ENCODE measurements at regions not wholly inside any gene's neighbourhood (a gene's known extent, or its start where the extent isn't known, plus 50 kb on each side); places are given as distances from the start of the nearest gene placed in this dataset.

DNA sequence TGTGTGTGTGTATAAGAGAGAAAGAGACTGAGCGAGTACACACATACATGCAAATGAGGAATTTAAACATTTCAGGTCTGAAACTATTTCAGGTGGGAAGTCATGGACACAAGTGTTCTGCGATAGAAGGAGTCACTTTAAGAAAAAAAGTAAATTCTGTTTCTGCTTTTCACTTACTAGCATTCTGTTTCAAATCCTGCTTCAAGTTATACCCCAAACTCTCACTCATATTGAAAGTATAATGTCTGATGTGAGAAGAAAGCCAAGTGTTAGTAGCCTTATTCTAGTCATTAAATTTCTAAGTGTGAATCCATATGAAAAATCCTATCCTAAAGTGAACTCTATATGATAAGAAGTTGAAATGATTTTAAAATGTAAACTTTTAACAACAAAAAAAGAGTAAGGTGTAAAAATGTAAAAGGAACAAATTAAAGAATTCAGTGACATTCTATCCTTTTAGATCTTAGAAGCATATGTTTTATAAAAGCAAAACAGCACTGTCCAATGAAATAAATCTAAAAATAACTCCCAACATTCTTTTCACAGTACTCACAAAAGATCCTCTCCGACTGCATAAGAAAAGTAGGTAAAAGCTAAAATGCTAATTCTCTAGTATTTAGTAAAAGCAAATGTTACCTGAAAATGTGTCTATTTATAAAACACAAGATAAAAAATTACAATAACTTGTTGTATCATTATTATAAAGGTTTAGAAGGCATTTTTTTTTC lies 570.6 kb downstream of the ZEB2 start:
- no peak overlapping the region for H3K9ac ChIP-seq (ENCODE audit: low read depth in 2 of 2, low read length in 2 of 2)
- no peaks in the 10 kb centered on the region for H3K4me1 ChIP-seq
- H3K27ac ChIP-seq = no peak overlapping the region
- H3K9me3 ChIP-seq = no peaks in the 10 kb centered on the region
- no peaks in the 10 kb centered on the region for H3K27me3 ChIP-seq
- H3K36me3 ChIP-seq = no peaks in the 10 kb centered on the region
- intact Hi-C loops (cut with DNase I) = no loop called here
- no peak overlapping the region for H3K4me3 ChIP-seq
- TF ChIP-seq, protein P1, sequence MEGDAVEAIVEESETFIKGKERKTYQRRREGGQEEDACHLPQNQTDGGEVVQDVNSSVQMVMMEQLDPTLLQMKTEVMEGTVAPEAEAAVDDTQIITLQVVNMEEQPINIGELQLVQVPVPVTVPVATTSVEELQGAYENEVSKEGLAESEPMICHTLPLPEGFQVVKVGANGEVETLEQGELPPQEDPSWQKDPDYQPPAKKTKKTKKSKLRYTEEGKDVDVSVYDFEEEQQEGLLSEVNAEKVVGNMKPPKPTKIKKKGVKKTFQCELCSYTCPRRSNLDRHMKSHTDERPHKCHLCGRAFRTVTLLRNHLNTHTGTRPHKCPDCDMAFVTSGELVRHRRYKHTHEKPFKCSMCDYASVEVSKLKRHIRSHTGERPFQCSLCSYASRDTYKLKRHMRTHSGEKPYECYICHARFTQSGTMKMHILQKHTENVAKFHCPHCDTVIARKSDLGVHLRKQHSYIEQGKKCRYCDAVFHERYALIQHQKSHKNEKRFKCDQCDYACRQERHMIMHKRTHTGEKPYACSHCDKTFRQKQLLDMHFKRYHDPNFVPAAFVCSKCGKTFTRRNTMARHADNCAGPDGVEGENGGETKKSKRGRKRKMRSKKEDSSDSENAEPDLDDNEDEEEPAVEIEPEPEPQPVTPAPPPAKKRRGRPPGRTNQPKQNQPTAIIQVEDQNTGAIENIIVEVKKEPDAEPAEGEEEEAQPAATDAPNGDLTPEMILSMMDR (IDR thresholded peaks at IDR 0.05) = no peak
- DNase-seq = no peak

- Histone ChIP-seq H3K27ac (no peak overlapping the region), H3K4me3 (no peak overlapping the region), H3K36me3 (no peaks in the 10 kb centered on the region), H3K9ac (ENCODE audit: low read depth in 2 of 2, low read length in 2 of 2) (no peak overlapping the region), H3K9me3 (no peaks in the 10 kb centered on the region), H3K4me1 (no peaks in the 10 kb centered on the region), H3K27me3 (no peaks in the 10 kb centered on the region)
- intact Hi-C loops (cut with DNase I) = no loop called here
- DNase-seq = no peak
- TF ChIP-seq, protein P1 (IDR thresholded peaks at IDR 0.05) = no peak
Measured at GRCh38 chr2:143948710-143949109, 571.2 kb downstream of the ZEB2 start.

GRCh38 chr2:143946436-143947391 lies 573.2 kb downstream of the ZEB2 start:
- no peaks in the 10 kb centered on the region for H3K27me3 ChIP-seq
- H3K9me3 ChIP-seq = no peaks in the 10 kb centered on the region
- TF ChIP-seq, protein P1 (IDR thresholded peaks at IDR 0.05) = no peak
- no peak overlapping the region for H3K9ac ChIP-seq (ENCODE audit: low read depth in 2 of 2, low read length in 2 of 2)
- H3K4me1 ChIP-seq = no peaks in the 10 kb centered on the region
- intact Hi-C loops (cut with DNase I) = no loop called here
- no peak overlapping the region for H3K27ac ChIP-seq
- no peak for DNase-seq
- H3K4me3 ChIP-seq = no peak overlapping the region
- H3K36me3 ChIP-seq = no peaks in the 10 kb centered on the region

DNA sequence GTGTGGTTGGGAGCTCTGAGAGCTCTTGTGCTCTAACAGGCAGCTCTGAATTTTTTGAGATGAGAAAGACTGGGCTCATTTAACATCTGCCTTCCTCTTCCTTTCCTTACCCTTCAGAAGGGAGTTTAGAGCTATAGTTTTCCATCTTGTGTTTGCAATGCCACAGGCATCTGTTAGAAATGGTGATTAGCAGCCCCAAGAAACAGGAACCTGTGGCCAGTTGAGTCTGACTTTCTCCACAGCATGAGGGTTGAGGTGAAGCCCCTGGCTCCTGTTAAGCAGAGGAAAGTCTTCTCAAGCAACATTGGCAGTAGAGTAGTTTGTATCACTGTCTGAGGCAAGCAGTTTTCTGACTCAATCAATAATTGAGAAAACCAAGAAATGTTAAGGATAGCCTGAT lies 577.4 kb downstream of the ZEB2 start:
- Histone ChIP-seq H3K36me3 (no peaks in the 10 kb centered on the region), H3K9me3 (no peaks in the 10 kb centered on the region), H3K27me3 (peaks cover under 1% of the 10 kb centered on the region), H3K9ac (ENCODE audit: low read depth in 2 of 2, low read length in 2 of 2) (no peak overlapping the region), H3K27ac (no peak overlapping the region), H3K4me1 (no peaks in the 10 kb centered on the region), H3K4me3 (no peak overlapping the region)
- intact Hi-C loops (cut with DNase I) = no loop called here
- TF ChIP-seq, protein P1 (IDR thresholded peaks at IDR 0.05) = no peak
- no peak for DNase-seq

- Histone ChIP-seq H3K27ac (no peak overlapping the region), H3K4me3 (no peak overlapping the region), H3K9me3 (no peaks in the 10 kb centered on the region), H3K27me3 (peaks cover 17% of the 10 kb centered on the region), H3K9ac (ENCODE audit: low read depth in 2 of 2, low read length in 2 of 2) (no peak overlapping the region), H3K4me1 (no peaks in the 10 kb centered on the region), H3K36me3 (no peaks in the 10 kb centered on the region)
- intact Hi-C loops (cut with DNase I) = no loop called here
- DNase-seq = no peak
- TF ChIP-seq, protein P1 (IDR thresholded peaks at IDR 0.05) = no peak
Measured at GRCh38 chr2:143940720-143941119, 579.2 kb downstream of the ZEB2 start.
